Thyroid gland (tissue), 4 donors: ENCODE measurements at regions not wholly inside any gene's neighbourhood (a gene's known extent, or its start where the extent isn't known, plus 50 kb on each side); places are given as distances from the start of the nearest gene placed in this dataset.

Experiments used
- POLR2A ChIP-seq, 2 donors: fragments of 450-650 bp; IDR thresholded peaks; one replicate each; pipeline ENCODE4 v1.6.1; 2017; ENCODE audit warnings: antibody characterized with exemption in 2 of 2, mild to moderate bottlenecking in 2 of 2, moderate library complexity in 1 of 2
- TF ChIP-seq, protein P1 (sequence below), 6 experiments: fragments of 200-600 bp in 3 of 6; fragments of 450-650 bp in 3 of 6; sonication (generic) in 3 of 6; IDR thresholded peaks; one replicate each; pipeline ENCODE4 v1.5.1; 2016 to 2019; ENCODE audit warnings: antibody characterized with exemption in 6 of 6, mild to moderate bottlenecking in 2 of 6, inconsistent platforms in 1 of 6, moderate library complexity in 1 of 6

DNA sequence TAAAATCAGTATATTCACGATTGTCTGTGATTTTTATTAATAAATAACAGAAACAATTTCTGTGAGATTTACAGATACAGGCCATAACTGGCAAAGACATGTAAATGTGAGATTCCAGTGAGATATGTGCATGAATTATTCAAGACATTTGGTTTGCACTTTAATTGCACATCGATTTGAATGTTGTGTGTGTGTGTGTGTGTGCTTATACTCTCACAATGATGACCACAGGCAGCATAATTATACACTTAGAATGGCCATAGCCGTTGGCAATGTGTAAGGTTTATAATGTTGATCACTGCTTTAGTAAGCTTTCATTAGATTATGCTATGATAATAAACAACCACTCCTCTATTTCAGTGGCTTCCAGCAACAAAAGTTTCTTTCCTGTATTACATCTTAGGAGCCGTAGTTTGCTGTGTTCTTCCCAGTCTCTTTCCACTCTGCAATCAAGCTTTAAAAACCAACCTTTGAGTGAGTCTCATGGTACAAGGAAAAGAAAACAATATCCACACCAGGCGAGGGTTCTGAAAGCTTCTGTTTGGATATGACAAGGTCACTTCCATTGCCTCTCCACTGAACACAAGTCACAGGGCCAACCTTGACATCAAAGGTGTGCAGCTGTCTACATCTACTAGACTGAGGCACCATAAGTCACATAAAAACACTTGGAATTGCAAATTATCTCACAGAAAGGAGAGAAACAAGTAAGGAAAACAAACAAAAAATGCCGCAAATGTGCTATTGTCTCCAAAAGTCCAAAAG lies 897.7 kb downstream of the RAB28 start:
- TF ChIP-seq, protein P1, sequence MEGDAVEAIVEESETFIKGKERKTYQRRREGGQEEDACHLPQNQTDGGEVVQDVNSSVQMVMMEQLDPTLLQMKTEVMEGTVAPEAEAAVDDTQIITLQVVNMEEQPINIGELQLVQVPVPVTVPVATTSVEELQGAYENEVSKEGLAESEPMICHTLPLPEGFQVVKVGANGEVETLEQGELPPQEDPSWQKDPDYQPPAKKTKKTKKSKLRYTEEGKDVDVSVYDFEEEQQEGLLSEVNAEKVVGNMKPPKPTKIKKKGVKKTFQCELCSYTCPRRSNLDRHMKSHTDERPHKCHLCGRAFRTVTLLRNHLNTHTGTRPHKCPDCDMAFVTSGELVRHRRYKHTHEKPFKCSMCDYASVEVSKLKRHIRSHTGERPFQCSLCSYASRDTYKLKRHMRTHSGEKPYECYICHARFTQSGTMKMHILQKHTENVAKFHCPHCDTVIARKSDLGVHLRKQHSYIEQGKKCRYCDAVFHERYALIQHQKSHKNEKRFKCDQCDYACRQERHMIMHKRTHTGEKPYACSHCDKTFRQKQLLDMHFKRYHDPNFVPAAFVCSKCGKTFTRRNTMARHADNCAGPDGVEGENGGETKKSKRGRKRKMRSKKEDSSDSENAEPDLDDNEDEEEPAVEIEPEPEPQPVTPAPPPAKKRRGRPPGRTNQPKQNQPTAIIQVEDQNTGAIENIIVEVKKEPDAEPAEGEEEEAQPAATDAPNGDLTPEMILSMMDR (IDR thresholded peaks at IDR 0.05): no peak
- TF ChIP-seq POLR2A (IDR thresholded peaks at IDR 0.05): no peak
